CD14-positive monocyte (primary cell): ENCODE measurements at regions not wholly inside any gene's neighbourhood (a gene's known extent, or its start where the extent isn't known, plus 50 kb on each side); places are given as distances from the start of the nearest gene placed in this dataset.
"Not testable (repeated sequence)": the region's sequence is repeated elsewhere in the genome, so short reads cannot be mapped to it uniquely, and the experiment has no call there.

Source experiments
- DNase-seq, 3 donors: peaks; one replicate each; pipeline ENCODE4 v3.0.0-alpha.2; 2011 to 2022
- H2AFZ ChIP-seq: 2 replicates; pipeline ENCODE4 v1.6.0; 2012; ENCODE audit warnings: mild to moderate bottlenecking, low read depth, low read length, inconsistent platforms; ENCODE audit not compliant: insufficient read depth, poor library complexity, severe bottlenecking
- H3K27ac ChIP-seq, 2 donors: 1 replicate in 1 of 2; 2 replicates in 1 of 2; pipeline ENCODE4 v1.5.1; 2012 to 2013; ENCODE audit warnings: low read length in 2 of 2, control low read depth in 1 of 2, inconsistent platforms in 1 of 2, low read depth in 1 of 2, mild to moderate bottlenecking in 1 of 2
- H3K27me3 ChIP-seq, 2 donors: one replicate each; pipeline versions ENCODE4 v1.6.0 to v1.6.1; 2011 to 2013; ENCODE audit warnings: low read length in 2 of 2; ENCODE audit not compliant: control insufficient read depth in 2 of 2, insufficient read depth in 2 of 2
- H3K36me3 ChIP-seq, 2 donors: replicated peaks in 1 of 2; 1 replicate in 1 of 2; 2 replicates in 1 of 2; pipeline versions ENCODE4 v1.5.1 to v1.6.1; 2012 to 2013; ENCODE audit warnings: low read length in 2 of 2, control low read depth in 1 of 2, inconsistent platforms in 1 of 2, mild to moderate bottlenecking in 1 of 2; ENCODE audit not compliant: insufficient read depth in 2 of 2, control insufficient read depth in 1 of 2
- H3K4me1 ChIP-seq, 2 donors: 1 replicate in 1 of 2; 2 replicates in 1 of 2; pipeline versions ENCODE4 v1.5.1 to v1.6.1; 2012 to 2013; ENCODE audit warnings: low read length in 2 of 2, control low read depth in 1 of 2, inconsistent platforms in 1 of 2, mild to moderate bottlenecking in 1 of 2, moderate library complexity in 1 of 2; ENCODE audit not compliant: insufficient read depth in 2 of 2, control insufficient read depth in 1 of 2
- H3K4me2 ChIP-seq: replicated peaks from 2 replicates; pipeline ENCODE3; 2012; ENCODE audit warnings: low read length, moderate library complexity, mild to moderate bottlenecking; ENCODE audit not compliant: poor library complexity, severe bottlenecking; ENCODE audit errors: extremely low read depth
- H3K4me3 ChIP-seq, 3 experiments: fragments of 200-600 bp in 1 of 3; sonication (generic) in 1 of 3; replicated peaks in 1 of 3; 1 replicate in 2 of 3; 2 replicates in 1 of 3; pipeline ENCODE4 v1.5.1; 2011 to 2013; ENCODE audit warnings: low read length in 3 of 3, mild to moderate bottlenecking in 3 of 3, control low read depth in 2 of 3, low read depth in 2 of 3, inconsistent platforms in 1 of 3, moderate library complexity in 1 of 3
- H3K79me2 ChIP-seq: 2 replicates; pipeline ENCODE4 v1.6.0; 2012; ENCODE audit warnings: mild to moderate bottlenecking, control low read depth, inconsistent platforms, low read length, moderate library complexity; ENCODE audit not compliant: insufficient read depth
- H3K9ac ChIP-seq: 2 replicates; pipeline ENCODE4 v1.6.0; 2017; ENCODE audit warnings: low read length, mild to moderate bottlenecking; ENCODE audit not compliant: insufficient read depth, poor library complexity, severe bottlenecking
- H3K9me3 ChIP-seq, 2 donors: replicated peaks in 1 of 2; 1 replicate in 1 of 2; 2 replicates in 1 of 2; pipeline versions ENCODE4 v1.5.1 to v1.6.1; 2012 to 2013; ENCODE audit warnings: low read length in 2 of 2, control low read depth in 1 of 2; ENCODE audit not compliant: control insufficient read depth in 1 of 2, insufficient read depth in 1 of 2
- H4K20me1 ChIP-seq: 2 replicates; pipeline ENCODE4 v1.6.0; 2012; ENCODE audit warnings: mild to moderate bottlenecking, low read length, control low read depth, moderate library complexity; ENCODE audit not compliant: insufficient read depth
- H3K27ac Mint-ChIP-seq, 7 donors: one replicate each; pipeline ENCODE4 v1.8.0; 2020; ENCODE audit warnings: mild to moderate bottlenecking in 7 of 7, mixed read lengths in 7 of 7, moderate library complexity in 6 of 7, inconsistent platforms in 2 of 7
- H3K27me3 Mint-ChIP-seq, 3 donors: one replicate each; pipeline ENCODE4 v1.8.0; 2021 to 2022; ENCODE audit warnings: low read depth in 3 of 3, mild to moderate bottlenecking in 3 of 3, mixed read lengths in 3 of 3, moderate library complexity in 3 of 3, inconsistent platforms in 1 of 3
- H3K36me3 Mint-ChIP-seq, 2 donors: one replicate each; pipeline ENCODE4 v1.8.0; 2020; ENCODE audit warnings: mixed read lengths in 2 of 2, inconsistent platforms in 1 of 2, mild to moderate bottlenecking in 1 of 2
- H3K4me1 Mint-ChIP-seq: one replicate; pipeline ENCODE4 v1.8.0; 2020; ENCODE audit warnings: mild to moderate bottlenecking, mixed read lengths
- H3K4me3 Mint-ChIP-seq, 2 donors: one replicate each; pipeline ENCODE4 v1.8.0; 2020; ENCODE audit warnings: mild to moderate bottlenecking in 2 of 2, mixed read lengths in 2 of 2, moderate library complexity in 1 of 2
- H3K9me3 Mint-ChIP-seq, 7 donors: one replicate each; pipeline ENCODE4 v1.8.0; 2020 to 2022; ENCODE audit warnings: mixed read lengths in 7 of 7, mild to moderate bottlenecking in 6 of 7, moderate library complexity in 6 of 7, inconsistent platforms in 2 of 7
- CTCF ChIP-seq: fragments of 200-600 bp; IDR thresholded peaks from one replicate; pipeline ENCODE4 v1.8.0; 2022; ENCODE audit warnings: antibody characterized with exemption, mild to moderate bottlenecking
- WGBS: methylation state at CpG from one replicate; pipeline ENCODE4 v1.1.5; 2013; ENCODE audit warnings: missing lambda C conversion rate; ENCODE audit not compliant: insufficient coverage; 5-methylcytosine and 5-hydroxymethylcytosine counted together
- intact Hi-C, 2 donors: fragments of 100-400 bp; cut with micrococcal nuclease; formaldehyde crosslinking; loops; one replicate each; pipeline versions ENCODE4 v1.15.0 to v1.15.1; 2023

GRCh38 chrY:19433059-19433458 is 311.5 kb downstream of the KDM5D start:
- Histone ChIP-seq H4K20me1 (no peaks in the 10 kb centered on the region), H3K36me3 (no peaks in the 10 kb centered on the region), H2AFZ (no peak overlapping the region), H3K4me1 (peaks cover 0 to 8% of the 10 kb centered on the region in 2 donors), H3K27ac (no peak overlapping the region), H3K27me3 (no peaks in the 10 kb centered on the region), H3K4me2 (no peak overlapping the region), H3K9me3 (no peaks in the 10 kb centered on the region), H3K4me3 (no peak overlapping the region), H3K79me2 (no peaks in the 10 kb centered on the region), H3K9ac (no peak overlapping the region)
- Mint-ChIP-seq H3K27me3 (no peaks in the 10 kb centered on the region), H3K36me3 (no peaks in the 10 kb centered on the region), H3K4me1 (peaks cover 16% of the 10 kb centered on the region), H3K9me3 (peaks cover 0 to 9% (median 0%) of the 10 kb centered on the region in 7 donors), H3K27ac (no peak overlapping the region), H3K4me3 (peak overlapping the region in 1 of 2 donors; percentile 73)
- WGBS: 0% methylated on average over 1 of the region's 4 CpGs
- intact Hi-C loops: no loop called here
- peak in 2 of 3 donors; percentile 39 to 43 for DNase-seq
- TF ChIP-seq CTCF: peak; percentile 64

GRCh38 chrY:19427736-19428518 is 316.6 kb downstream of the KDM5D start:
- intact Hi-C loops: no loop called here
- Histone ChIP-seq H4K20me1 (no peaks in the 10 kb centered on the region), H3K4me1 (no peaks in the 10 kb centered on the region), H3K4me2 (no peak overlapping the region), H3K27ac (no peak overlapping the region), H3K79me2 (no peaks in the 10 kb centered on the region), H3K9me3 (no peaks in the 10 kb centered on the region), H3K4me3 (no peak overlapping the region), H3K27me3 (no peaks in the 10 kb centered on the region), H3K36me3 (no peaks in the 10 kb centered on the region), H3K9ac (no peak overlapping the region), H2AFZ (no peak overlapping the region)
- Mint-ChIP-seq H3K27me3 (peaks cover 0 to 1% (median 0%) of the 10 kb centered on the region in 3 donors), H3K4me1 (peaks cover 3% of the 10 kb centered on the region), H3K4me3 (no peak overlapping the region), H3K27ac (no peak overlapping the region), H3K36me3 (no peaks in the 10 kb centered on the region), H3K9me3 (peaks cover 0 to 1% (median 0%) of the 10 kb centered on the region in 7 donors)
- TF ChIP-seq CTCF: no peak
- no peak for DNase-seq

- H3K27ac Mint-ChIP-seq, H3K4me2 ChIP-seq, intact Hi-C loops, H3K9me3 Mint-ChIP-seq, H3K36me3 Mint-ChIP-seq, H3K9me3 ChIP-seq, H3K36me3 ChIP-seq, H4K20me1 ChIP-seq, H3K27ac ChIP-seq, DNase-seq, H3K4me3 ChIP-seq, H3K79me2 ChIP-seq, H3K27me3 ChIP-seq, H3K4me1 Mint-ChIP-seq, H3K27me3 Mint-ChIP-seq, H3K4me1 ChIP-seq, H2AFZ ChIP-seq, H3K4me3 Mint-ChIP-seq, H3K9ac ChIP-seq: not testable (repeated sequence)
- 93% methylated on average over 2 of the region's 5 CpGs for WGBS
These were observed 317.3 kb downstream of the KDM5D start for GRCh38 chrY:19427191-19427590.
